Sigmoid colon (tissue), 4 donors: ENCODE measurements at regions not wholly inside any gene's neighbourhood (a gene's known extent, or its start where the extent isn't known, plus 50 kb on each side); places are given as distances from the start of the nearest gene placed in this dataset.

Source experiments
- EP300 ChIP-seq, 4 donors: sonication (generic); formaldehyde crosslinking; IDR thresholded peaks; one replicate each; pipeline ENCODE4 v1.6.1; 2017; ENCODE audit warnings: antibody characterized with exemption in 4 of 4
- POLR2A ChIP-seq, 2 donors: fragments of 450-650 bp; IDR thresholded peaks; one replicate each; pipeline ENCODE4 v1.6.1; 2016; ENCODE audit warnings: antibody characterized with exemption in 2 of 2, mild to moderate bottlenecking in 2 of 2, moderate library complexity in 2 of 2
- TF ChIP-seq, protein P1 (sequence below), 4 experiments: fragments of 450-650 bp in 3 of 4; fragments of 200-600 bp in 1 of 4; IDR thresholded peaks; one replicate each; pipeline ENCODE4 v1.5.1; 2016 to 2019; ENCODE audit warnings: antibody characterized with exemption in 4 of 4, mild to moderate bottlenecking in 3 of 4, moderate library complexity in 2 of 4

- TF ChIP-seq, protein P1, sequence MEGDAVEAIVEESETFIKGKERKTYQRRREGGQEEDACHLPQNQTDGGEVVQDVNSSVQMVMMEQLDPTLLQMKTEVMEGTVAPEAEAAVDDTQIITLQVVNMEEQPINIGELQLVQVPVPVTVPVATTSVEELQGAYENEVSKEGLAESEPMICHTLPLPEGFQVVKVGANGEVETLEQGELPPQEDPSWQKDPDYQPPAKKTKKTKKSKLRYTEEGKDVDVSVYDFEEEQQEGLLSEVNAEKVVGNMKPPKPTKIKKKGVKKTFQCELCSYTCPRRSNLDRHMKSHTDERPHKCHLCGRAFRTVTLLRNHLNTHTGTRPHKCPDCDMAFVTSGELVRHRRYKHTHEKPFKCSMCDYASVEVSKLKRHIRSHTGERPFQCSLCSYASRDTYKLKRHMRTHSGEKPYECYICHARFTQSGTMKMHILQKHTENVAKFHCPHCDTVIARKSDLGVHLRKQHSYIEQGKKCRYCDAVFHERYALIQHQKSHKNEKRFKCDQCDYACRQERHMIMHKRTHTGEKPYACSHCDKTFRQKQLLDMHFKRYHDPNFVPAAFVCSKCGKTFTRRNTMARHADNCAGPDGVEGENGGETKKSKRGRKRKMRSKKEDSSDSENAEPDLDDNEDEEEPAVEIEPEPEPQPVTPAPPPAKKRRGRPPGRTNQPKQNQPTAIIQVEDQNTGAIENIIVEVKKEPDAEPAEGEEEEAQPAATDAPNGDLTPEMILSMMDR (IDR thresholded peaks at IDR 0.05): no peak
- TF ChIP-seq EP300 (IDR thresholded peaks at IDR 0.05) (no peak), POLR2A (IDR thresholded peaks at IDR 0.05) (no peak)
Observed at GRCh38 chr6:21441386-21441785, 152.2 kb upstream of the SOX4 start.
